ENCODE measurements at regions not wholly inside any gene's neighbourhood (a gene's known extent, or its start where the extent isn't known, plus 50 kb on each side); places are given as distances from the start of the nearest gene placed in this dataset.

DNA sequence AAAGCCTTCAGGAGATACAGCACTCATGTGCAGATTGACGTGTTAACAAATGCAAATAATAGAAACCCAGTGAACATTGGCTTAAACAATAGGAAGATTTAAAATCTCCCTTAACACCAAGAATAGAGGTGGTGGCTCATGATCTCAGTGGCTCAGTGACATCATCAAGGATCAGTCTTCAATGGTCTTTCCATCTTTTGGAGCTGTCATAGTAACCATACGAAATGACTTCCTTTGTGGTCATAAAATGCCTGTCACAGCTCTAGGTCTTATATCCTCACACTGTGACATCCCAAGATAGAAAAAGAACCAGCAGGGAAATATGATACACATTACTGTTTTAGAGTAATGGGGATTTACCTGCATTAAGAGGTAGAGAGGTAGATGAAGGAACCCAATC, 59.6 kb upstream of the ACKR3 start:
- TF ChIP-seq, protein P1, sequence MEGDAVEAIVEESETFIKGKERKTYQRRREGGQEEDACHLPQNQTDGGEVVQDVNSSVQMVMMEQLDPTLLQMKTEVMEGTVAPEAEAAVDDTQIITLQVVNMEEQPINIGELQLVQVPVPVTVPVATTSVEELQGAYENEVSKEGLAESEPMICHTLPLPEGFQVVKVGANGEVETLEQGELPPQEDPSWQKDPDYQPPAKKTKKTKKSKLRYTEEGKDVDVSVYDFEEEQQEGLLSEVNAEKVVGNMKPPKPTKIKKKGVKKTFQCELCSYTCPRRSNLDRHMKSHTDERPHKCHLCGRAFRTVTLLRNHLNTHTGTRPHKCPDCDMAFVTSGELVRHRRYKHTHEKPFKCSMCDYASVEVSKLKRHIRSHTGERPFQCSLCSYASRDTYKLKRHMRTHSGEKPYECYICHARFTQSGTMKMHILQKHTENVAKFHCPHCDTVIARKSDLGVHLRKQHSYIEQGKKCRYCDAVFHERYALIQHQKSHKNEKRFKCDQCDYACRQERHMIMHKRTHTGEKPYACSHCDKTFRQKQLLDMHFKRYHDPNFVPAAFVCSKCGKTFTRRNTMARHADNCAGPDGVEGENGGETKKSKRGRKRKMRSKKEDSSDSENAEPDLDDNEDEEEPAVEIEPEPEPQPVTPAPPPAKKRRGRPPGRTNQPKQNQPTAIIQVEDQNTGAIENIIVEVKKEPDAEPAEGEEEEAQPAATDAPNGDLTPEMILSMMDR (IDR thresholded peaks at IDR 0.05; ENCODE audit: low read depth, low read length) = no peak
- DNase-seq (ENCODE audit: low read depth in 2 of 2) = no peak
- no peak overlapping the region for H3K4me3 ChIP-seq (replicated peaks in 1 of 2; ENCODE audit: low read depth in 2 of 2, low read length in 2 of 2)

DNA sequence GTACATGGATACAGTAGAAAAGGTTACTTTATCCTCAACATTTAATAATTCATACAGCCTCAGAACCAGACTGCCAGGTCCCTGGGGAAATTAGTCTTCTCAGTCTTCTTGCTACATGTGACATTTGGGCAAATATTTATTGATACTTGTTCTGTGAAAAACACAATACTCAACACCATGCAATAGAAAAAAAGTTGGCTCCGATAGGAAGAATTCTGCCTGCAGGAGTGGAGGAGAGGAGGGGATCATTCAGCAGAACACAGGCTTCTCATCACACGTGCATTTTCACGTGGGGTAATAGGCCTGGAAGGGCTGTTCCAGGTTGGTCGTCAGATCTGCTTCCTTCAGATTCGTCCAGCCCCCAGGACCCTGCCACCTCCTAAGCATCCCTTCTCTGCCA, 58.4 kb upstream of the ACKR3 start:
- TF ChIP-seq, protein P1 (IDR thresholded peaks at IDR 0.05; ENCODE audit: low read depth, low read length) = no peak
- no peak for DNase-seq (ENCODE audit: low read depth in 2 of 2)
- H3K4me3 ChIP-seq (replicated peaks in 1 of 2; ENCODE audit: low read depth in 2 of 2, low read length in 2 of 2) = no peak overlapping the region

DNA sequence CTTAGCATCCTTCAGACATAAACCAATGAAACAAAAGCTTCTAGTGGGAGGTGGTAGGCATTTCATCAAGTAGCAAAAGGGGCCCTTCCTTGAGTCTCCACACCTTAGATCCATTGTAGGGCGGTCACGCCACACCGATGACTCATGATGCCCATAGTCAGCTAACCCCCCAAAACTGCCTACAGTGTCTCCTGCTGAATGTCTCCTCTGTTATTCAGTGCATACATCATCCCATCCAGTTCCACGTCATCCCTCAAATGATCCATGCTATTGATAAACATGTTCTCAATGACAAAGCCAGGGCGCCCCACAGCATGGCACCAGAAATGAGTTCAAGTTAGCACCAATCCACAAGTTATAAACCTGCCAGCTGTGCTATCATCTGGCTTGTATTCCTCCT, 57.4 kb upstream of the ACKR3 start:
- no peak for DNase-seq (ENCODE audit: low read depth in 2 of 2)
- no peak overlapping the region for H3K4me3 ChIP-seq (replicated peaks in 1 of 2; ENCODE audit: low read depth in 2 of 2, low read length in 2 of 2)
- TF ChIP-seq, protein P1 (IDR thresholded peaks at IDR 0.05; ENCODE audit: low read depth, low read length) = no peak

DNA sequence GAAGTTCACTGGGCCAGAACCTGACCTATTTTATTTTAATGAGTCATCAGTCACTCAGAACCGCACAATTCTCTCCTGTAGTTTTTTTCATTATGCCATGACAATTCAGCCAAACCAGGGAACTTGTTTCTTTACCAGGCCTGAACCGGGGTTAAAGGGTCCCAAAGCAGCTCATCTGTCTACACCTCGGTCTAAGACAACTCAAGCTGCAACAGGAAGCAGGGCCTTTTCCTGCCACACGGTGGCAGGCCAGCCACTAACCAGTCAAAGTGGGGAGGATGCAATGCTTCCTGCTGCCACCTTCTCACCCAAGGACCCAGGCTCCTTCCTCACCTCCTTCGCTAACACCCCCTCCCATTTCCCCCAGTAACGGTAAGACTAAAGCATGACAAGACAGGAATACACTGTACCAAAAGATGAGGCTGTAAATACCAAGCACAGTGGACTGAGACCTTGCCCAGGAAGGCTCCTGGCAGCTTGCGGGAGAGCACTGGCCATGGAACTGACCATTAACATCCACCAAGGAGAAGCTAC, 56.7 kb upstream of the ACKR3 start:
- DNase-seq (ENCODE audit: low read depth in 2 of 2) = peak; percentile 31 to 67
- H3K4me3 ChIP-seq (replicated peaks in 1 of 2; ENCODE audit: low read depth in 2 of 2, low read length in 2 of 2) = no peak overlapping the region
- TF ChIP-seq, protein P1 (IDR thresholded peaks at IDR 0.05; ENCODE audit: low read depth, low read length) = peak; percentile 71

DNA sequence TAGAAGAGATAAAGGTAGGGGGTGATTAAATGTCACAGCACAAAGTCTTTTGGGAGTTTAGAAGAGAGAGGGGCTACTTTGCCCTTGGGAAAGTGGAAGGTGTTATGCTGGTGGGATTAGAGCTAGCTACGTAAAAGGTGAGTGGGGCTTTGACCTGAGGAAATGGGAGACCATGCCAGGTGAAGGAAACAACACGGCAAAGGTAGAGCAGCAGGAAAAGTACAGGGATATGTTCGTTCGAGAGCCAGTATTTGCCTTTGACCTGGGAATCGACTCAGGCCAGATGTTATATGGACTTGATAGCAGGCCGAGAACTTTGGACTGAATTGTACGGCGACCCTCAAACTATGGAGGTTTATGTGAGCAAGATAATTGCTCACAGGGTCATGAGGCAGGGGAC, 55.7 kb upstream of the ACKR3 start:
- no peak overlapping the region for H3K4me3 ChIP-seq (replicated peaks in 1 of 2; ENCODE audit: low read depth in 2 of 2, low read length in 2 of 2)
- DNase-seq (ENCODE audit: low read depth in 2 of 2) = no peak
- TF ChIP-seq, protein P1 (IDR thresholded peaks at IDR 0.05; ENCODE audit: low read depth, low read length) = no peak

DNA sequence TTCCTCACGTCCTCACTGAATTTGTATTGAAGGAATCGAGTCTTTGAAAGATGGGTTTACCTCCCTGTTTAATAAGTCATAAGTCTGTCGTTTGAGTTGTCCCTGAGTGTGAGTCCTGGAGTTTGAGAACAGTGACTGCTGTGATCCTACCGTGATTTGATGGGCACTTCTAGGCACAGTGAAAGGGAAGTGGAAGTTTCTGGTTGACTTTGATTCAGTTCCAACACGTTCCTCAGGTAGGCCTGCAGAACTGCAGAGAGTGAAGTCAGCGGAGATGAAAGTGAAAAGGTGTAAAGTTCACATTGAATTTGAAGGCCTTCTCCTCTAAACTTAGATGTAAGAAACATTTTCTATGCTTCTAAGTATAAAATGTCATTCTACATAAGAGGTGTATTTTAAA, 52.9 kb upstream of the ACKR3 start:
- H3K4me3 ChIP-seq (replicated peaks in 1 of 2; ENCODE audit: low read depth in 2 of 2, low read length in 2 of 2) = no peak overlapping the region

More for the DNA sequence above, 52.9 kb upstream of the ACKR3 start:
- no peak for DNase-seq (ENCODE audit: low read depth in 2 of 2)
- TF ChIP-seq, protein P1 (IDR thresholded peaks at IDR 0.05; ENCODE audit: low read depth, low read length) = no peak

All from cardiac fibroblast (primary cell).